ENCODE measurements at regions not wholly inside any gene's neighbourhood (a gene's known extent, or its start where the extent isn't known, plus 50 kb on each side); places are given as distances from the start of the nearest gene placed in this dataset.

DNA sequence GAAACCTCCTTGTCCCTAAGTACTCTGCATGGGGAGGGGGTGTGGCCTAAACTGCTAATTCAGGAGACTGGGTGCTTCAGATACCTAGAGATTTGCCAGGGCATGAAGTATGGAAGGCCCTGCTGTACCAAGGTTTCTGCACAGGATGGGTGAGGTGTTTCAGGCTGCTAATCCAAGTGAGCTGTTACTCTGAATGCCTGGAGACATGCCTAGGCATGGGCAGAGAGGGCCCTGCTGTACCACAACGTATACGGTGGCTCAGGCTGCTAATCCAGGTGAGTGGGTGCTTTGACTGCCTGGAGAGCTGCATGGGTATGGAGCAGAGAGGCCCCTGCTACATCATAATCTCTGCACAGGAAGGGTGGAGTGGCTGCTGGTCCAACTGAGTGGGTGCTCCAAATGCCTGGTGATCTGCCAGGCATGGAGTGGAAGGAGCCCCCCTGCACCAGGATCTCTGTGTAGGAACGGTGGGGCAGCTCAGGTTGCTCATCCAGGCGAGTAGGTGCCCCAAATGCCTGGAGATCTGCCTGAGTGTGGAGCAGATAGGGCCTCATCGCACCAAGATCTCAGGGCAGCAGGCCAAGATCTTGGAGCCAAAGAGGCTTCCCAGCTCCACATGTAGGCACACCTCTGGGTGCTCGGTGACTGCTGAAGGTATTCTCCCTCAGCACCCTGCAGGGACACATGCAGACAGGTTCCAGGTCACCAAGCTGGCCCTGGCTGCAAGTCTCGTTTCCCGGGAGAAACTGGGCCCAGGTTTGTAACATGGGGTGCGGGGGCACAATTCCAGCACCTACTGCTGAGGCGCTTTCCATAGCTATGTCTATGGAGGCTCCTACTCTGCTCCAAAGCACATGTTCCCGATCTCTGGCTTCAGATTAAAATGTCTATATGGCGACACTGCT, 252.5 kb upstream of the PLXNA2 start:
- TF ChIP-seq, protein P1, sequence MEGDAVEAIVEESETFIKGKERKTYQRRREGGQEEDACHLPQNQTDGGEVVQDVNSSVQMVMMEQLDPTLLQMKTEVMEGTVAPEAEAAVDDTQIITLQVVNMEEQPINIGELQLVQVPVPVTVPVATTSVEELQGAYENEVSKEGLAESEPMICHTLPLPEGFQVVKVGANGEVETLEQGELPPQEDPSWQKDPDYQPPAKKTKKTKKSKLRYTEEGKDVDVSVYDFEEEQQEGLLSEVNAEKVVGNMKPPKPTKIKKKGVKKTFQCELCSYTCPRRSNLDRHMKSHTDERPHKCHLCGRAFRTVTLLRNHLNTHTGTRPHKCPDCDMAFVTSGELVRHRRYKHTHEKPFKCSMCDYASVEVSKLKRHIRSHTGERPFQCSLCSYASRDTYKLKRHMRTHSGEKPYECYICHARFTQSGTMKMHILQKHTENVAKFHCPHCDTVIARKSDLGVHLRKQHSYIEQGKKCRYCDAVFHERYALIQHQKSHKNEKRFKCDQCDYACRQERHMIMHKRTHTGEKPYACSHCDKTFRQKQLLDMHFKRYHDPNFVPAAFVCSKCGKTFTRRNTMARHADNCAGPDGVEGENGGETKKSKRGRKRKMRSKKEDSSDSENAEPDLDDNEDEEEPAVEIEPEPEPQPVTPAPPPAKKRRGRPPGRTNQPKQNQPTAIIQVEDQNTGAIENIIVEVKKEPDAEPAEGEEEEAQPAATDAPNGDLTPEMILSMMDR (IDR thresholded peaks at IDR 0.05; ENCODE audit: low read length, missing control alignments), result no peak
- no peak overlapping the region for H3K4me3 ChIP-seq (replicated peaks; ENCODE audit: low read depth, low read length)
- DNase-seq (ENCODE audit: low read depth), result no peak

DNA sequence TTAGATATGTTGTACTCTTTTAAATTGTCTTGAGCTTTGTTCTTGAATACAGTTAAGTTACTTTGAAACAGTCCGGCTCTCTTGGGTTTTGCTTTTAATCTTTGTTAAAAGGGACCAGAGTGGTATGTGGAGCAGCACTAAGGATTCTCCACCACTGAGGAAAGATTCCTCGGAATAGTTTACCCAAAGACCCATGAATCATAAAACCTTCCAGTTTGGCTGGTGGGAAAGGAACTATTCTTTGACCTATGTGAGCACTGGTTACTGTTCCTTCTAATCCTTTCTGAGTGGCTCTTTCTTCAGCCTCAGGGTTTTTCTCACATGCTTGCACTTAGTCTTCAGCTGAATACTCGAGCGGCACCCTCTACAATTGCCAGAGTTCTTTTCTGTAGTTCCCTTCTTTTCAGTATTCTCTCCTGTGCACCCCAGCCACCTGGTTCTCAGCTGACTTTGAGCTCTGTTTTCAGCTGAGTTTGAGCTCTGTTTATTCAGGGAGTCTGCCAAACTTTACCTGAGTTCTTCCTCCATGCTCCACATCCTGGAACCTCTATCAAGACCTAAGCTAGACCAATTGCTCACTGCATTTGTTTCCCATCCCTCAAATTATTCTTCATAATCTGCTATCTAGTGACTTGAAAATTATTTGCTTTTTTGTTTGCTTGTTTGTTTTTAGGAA, 253.8 kb upstream of the PLXNA2 start:
- DNase-seq (ENCODE audit: low read depth), result no peak
- H3K4me3 ChIP-seq (replicated peaks; ENCODE audit: low read depth, low read length), result no peak overlapping the region
- TF ChIP-seq, protein P1 (IDR thresholded peaks at IDR 0.05; ENCODE audit: low read length, missing control alignments), result no peak

DNA sequence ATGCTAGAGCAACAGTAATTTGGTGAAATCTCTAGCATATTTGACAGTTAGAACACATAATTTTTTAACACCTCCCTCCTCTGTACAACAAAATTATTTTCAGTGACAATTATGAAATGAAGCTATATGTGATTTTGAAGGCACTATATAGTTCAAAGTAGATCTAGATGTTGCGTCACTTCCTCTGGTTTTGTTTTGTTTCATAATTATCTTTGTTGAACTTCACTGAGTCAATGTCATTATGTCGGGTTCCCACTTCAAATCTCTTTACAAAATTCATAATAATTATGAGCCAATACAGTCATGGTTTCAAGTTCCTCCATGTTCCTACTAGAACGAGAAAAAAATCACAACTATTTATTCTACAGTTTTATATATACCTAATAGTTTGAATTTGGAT, 254.8 kb upstream of the PLXNA2 start:
- no peak overlapping the region for H3K4me3 ChIP-seq (replicated peaks; ENCODE audit: low read depth, low read length)
- DNase-seq (ENCODE audit: low read depth), result no peak
- TF ChIP-seq, protein P1 (IDR thresholded peaks at IDR 0.05; ENCODE audit: low read length, missing control alignments), result no peak

DNA sequence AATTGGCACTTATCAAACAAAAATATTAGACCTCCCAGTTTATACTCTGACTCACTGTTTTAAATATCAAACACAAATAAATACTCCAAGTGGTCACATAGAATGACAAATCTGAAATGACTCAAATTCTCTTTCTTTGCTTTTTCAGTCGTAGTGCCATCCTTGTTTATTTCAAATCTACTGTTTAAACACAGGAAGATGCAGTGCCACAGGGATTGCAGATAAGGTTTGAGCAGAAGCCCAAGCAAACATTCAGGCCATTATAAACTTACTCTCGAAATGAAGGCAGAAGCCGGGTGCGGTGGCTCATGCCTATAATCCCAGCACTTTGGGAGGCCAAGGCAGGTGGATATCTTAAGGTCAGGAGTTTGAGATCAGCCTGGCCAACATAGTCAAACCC, 255.4 kb upstream of the PLXNA2 start:
- no peak overlapping the region for H3K4me3 ChIP-seq (replicated peaks; ENCODE audit: low read depth, low read length)
- TF ChIP-seq, protein P1 (IDR thresholded peaks at IDR 0.05; ENCODE audit: low read length, missing control alignments), result no peak
- no peak for DNase-seq (ENCODE audit: low read depth)

DNA sequence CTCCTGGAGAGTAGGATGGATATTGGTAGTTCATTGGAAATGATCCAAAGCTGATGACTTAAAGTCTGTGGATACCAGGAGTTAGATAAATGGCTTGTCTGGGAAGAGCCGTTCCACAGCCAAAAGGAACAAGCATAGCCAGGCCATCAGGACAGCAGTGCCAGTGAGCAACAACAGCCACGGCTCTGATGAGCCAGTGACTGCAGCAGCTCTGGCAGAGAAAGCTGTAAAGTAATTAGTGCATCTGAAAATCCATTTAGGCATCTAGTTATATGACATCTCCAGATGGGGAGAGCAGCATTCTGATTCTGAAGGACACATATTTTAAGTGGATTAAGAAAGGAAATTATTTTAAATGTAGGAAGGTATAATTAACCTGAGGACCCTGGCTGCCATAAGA, 256.2 kb upstream of the PLXNA2 start:
- TF ChIP-seq, protein P1 (IDR thresholded peaks at IDR 0.05; ENCODE audit: low read length, missing control alignments), result no peak
- DNase-seq (ENCODE audit: low read depth), result no peak
- no peak overlapping the region for H3K4me3 ChIP-seq (replicated peaks; ENCODE audit: low read depth, low read length)

DNA sequence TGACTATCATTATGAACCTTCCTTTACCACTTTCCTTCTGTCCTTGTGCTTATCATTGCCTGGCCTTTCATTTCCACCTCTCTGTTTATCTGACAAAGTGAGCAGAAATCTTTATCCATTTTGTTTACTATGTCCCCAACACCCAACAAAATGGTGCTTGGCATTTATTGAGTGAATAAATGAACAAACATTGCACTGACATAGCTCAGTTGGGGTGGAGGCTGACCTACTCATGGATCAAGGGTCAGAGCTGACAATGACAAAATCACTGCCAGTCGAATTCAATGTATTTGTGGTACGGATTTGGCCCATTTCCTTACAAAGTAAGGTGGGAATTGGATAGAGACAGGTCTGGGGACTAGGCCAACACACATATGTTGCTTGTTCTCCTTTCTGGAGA, 257.4 kb upstream of the PLXNA2 start:
- DNase-seq (ENCODE audit: low read depth), result no peak
- no peak overlapping the region for H3K4me3 ChIP-seq (replicated peaks; ENCODE audit: low read depth, low read length)
- TF ChIP-seq, protein P1 (IDR thresholded peaks at IDR 0.05; ENCODE audit: low read length, missing control alignments), result no peak

Measured in fibroblast of pulmonary artery (primary cell).